Astrocyte of the cerebellum (primary cell): ENCODE measurements at regions not wholly inside any gene's neighbourhood (a gene's known extent, or its start where the extent isn't known, plus 50 kb on each side); places are given as distances from the start of the nearest gene placed in this dataset.
"Not testable (repeated sequence)": the region's sequence is repeated elsewhere in the genome, so short reads cannot be mapped to it uniquely, and the experiment has no call there.

Experiments
- DNase-seq: peaks from one replicate; pipeline ENCODE4 v3.0.0-alpha.2; 2011; ENCODE audit warnings: low read depth
- H3K4me3 ChIP-seq: 2 replicates; pipeline ENCODE4 v1.5.1; 2011; ENCODE audit warnings: mild to moderate bottlenecking, low read depth, low read length, moderate library complexity
- in situ Hi-C: cut with HindIII; loops from 2 replicates; pipeline ENCODE4 v1.10.0; 2017; ENCODE audit warnings: low sequenced_read_pairs
- TF ChIP-seq, protein P1 (sequence below): IDR thresholded peaks from 2 replicates; pipeline ENCODE4 v1.5.1; 2012; ENCODE audit warnings: low read length, low read depth, moderate library complexity, mild to moderate bottlenecking; ENCODE audit errors: missing control alignments

DNA sequence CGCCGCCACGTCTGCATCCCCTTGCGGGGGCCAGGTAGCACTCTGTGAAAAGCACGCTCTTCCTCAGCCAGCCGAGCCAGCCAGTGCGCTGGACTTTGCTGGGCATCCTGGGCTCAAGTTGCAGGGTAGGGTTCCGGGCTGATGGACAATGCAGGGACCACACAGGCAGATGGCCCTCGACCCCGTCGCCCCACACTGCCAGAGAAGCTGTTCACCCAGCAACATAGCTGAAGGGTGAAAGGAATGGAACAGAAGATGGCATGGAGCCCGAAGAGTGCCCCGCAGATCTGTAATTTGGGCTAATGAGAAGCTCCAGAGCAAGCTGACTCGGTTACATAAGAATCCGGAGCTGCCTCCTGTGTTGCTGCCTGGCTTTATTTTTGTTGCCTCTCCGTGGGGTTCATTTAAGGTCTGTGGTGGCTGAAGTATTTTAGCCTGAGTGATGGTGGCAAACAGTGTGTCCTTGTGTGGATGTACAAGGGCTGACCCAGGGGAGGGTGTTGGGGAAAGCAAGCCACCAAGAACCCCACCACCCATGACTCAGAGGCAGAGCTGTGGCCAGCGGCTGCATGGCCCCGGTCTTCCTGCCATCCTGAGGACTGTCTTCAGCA is 105.8 kb downstream of the SOX1 start:
- TF ChIP-seq, protein P1, sequence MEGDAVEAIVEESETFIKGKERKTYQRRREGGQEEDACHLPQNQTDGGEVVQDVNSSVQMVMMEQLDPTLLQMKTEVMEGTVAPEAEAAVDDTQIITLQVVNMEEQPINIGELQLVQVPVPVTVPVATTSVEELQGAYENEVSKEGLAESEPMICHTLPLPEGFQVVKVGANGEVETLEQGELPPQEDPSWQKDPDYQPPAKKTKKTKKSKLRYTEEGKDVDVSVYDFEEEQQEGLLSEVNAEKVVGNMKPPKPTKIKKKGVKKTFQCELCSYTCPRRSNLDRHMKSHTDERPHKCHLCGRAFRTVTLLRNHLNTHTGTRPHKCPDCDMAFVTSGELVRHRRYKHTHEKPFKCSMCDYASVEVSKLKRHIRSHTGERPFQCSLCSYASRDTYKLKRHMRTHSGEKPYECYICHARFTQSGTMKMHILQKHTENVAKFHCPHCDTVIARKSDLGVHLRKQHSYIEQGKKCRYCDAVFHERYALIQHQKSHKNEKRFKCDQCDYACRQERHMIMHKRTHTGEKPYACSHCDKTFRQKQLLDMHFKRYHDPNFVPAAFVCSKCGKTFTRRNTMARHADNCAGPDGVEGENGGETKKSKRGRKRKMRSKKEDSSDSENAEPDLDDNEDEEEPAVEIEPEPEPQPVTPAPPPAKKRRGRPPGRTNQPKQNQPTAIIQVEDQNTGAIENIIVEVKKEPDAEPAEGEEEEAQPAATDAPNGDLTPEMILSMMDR = no peak
- H3K4me3 ChIP-seq = no peak overlapping the region
- in situ Hi-C loops = no loop called here
- DNase-seq = no peak

- H3K4me3 ChIP-seq = no peak overlapping the region
- in situ Hi-C loops = no loop called here
- peak; percentile 2 for DNase-seq
- TF ChIP-seq, protein P1 = no peak
Observed at GRCh38 chr13:112174476-112175110, 107.6 kb downstream of the SOX1 start.

DNA sequence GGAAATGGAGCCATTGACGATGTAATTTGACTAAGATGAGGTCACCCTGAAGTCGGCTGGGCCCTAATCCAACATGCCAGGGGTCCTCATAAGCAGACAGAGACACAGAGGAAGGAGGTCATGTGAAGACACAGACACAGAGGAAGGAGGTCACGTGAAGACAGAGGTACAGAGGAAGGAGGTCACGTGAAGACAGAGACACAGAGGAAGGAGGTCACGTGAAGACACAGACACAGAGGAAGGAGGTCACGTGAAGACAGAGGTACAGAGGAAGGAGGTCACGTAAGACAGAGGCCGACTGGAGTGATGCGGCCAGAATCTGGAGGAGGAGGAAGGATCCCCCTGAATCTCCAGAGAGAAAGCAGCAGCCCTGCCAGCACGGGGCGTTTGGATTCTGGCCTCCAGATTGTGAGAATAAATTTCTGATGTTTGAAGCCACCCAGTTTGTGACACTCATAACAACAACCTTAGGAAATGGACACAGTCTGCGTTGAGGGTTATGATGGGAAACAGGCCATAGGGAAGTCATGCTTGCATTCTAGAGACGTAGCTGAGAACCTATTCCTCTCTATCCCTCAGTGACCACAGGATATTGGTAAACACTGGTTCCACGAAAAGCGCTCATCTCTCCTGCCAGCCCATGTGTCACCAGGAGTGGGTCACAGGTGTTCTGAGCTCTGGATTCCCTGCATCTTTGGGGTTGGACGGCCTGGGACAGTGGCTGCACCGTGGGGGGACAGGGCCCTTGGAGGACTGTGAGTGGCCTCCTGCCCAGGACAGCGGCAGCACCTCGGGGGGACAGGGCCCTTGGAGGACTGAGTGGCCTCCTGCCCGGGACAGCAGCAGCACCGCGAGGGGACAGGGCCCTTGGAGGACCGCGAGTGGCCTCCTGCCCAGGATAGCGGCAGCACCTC is 108.5 kb downstream of the SOX1 start:
- H3K4me3 ChIP-seq = no peak overlapping the region
- DNase-seq = no peak
- TF ChIP-seq, protein P1 = no peak
- in situ Hi-C loops = no loop called here

DNA sequence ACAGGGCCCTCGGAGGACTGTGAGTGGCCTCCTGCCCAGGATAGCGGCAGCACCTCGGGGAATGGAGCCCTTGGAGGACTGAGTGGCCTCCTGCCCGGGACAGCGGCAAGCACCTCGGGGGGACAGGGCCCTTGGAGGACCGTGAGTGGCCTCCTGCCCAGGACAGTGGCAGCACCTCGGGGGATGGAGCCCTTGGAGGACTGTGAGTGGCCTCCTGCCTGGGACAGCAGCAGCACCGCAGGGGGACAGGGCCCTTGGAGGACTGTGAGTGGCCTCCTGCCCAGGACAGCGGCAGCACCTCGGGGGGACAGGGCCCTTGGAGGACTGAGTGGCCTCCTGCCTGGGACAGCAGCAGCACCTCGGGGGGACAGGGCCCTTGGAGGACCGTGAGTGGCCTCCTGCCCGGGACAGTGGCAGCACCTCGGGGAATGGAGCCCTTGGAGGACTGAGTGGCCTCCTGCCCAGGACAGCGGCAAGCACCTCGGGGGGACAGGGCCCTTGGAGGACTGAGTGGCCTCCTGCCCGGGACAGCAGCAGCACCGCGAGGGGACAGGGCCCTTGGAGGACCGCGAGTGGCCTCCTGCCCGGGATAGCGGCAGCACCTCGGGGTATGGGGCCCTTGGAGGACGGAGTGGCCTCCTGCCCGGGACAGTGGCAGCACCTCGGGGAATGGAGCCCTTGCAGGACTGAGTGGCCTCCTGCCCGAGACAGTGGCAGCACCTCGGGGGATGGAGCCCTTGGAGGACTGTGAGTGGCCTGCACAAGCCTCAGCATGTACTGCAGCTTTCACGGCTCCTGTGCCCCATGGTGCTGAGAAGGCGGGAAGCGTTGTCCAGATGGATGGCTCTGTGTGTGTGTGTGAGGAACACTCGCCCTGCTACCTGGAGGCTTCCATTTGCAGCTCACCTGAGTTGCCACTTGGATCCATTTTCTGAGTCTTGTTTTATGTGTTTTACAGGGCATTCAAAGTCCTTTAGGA is 109.5 kb downstream of the SOX1 start:
- in situ Hi-C loops, H3K4me3 ChIP-seq, DNase-seq: not testable (repeated sequence)

- no peak for DNase-seq
- H3K4me3 ChIP-seq = no peak overlapping the region
- in situ Hi-C loops = no loop called here
- TF ChIP-seq, protein P1 = no peak
Observed at GRCh38 chr13:112177450-112178288, 110.7 kb downstream of the SOX1 start.

GRCh38 chr13:112178769-112179168 is 111.8 kb downstream of the SOX1 start:
- TF ChIP-seq, protein P1 = no peak
- in situ Hi-C loops = no loop called here
- DNase-seq = no peak
- no peak overlapping the region for H3K4me3 ChIP-seq
